ENCODE measurements at regions not wholly inside any gene's neighbourhood (a gene's known extent, or its start where the extent isn't known, plus 50 kb on each side); places are given as distances from the start of the nearest gene placed in this dataset.
"Not testable (repeated sequence)": the region's sequence is repeated elsewhere in the genome, so short reads cannot be mapped to it uniquely, and the experiment has no call there.

- no peak for DNase-seq
- intact Hi-C loops (cut with DNase I, micrococcal nuclease): no loop called here
- H3K9me3 ChIP-seq: no peaks in the 10 kb centered on the region
- no peaks in the 10 kb centered on the region for H3K4me1 ChIP-seq (ENCODE audit: low read depth)
- ATAC-seq: peak; percentile 12
- no peak for TF ChIP-seq CTCF (IDR thresholded peaks at IDR 0.05)
- H3K4me3 ChIP-seq: no peak overlapping the region
- H3K36me3 ChIP-seq (ENCODE audit: low read depth): no peaks in the 10 kb centered on the region
These were observed 578.6 kb upstream of the PBX1 start for GRCh38 chr1:163980394-163980793.

GRCh38 chr1:163981500-163982030, 577.4 kb upstream of the PBX1 start:
- no peak for TF ChIP-seq CTCF (IDR thresholded peaks at IDR 0.05)
- Histone ChIP-seq H3K4me1 (ENCODE audit: low read depth) (no peaks in the 10 kb centered on the region), H3K9me3 (no peaks in the 10 kb centered on the region), H3K36me3 (ENCODE audit: low read depth) (no peaks in the 10 kb centered on the region), H3K4me3 (no peak overlapping the region)
- peak in 1 of 3 donors; percentile 2 for DNase-seq
- intact Hi-C loops (cut with DNase I, micrococcal nuclease): no loop called here
- no peak for ATAC-seq

- intact Hi-C loops (cut with DNase I, micrococcal nuclease): no loop called here
- no peak for ATAC-seq
- Histone ChIP-seq H3K4me3 (no peak overlapping the region), H3K4me1 (ENCODE audit: low read depth) (no peaks in the 10 kb centered on the region), H3K9me3 (no peaks in the 10 kb centered on the region), H3K36me3 (ENCODE audit: low read depth) (no peaks in the 10 kb centered on the region)
- DNase-seq: no peak
- no peak for TF ChIP-seq CTCF (IDR thresholded peaks at IDR 0.05)
These were observed 575.9 kb upstream of the PBX1 start for GRCh38 chr1:163983097-163983496.

- intact Hi-C loops (cut with DNase I, micrococcal nuclease): no loop called here
- no peak for DNase-seq
- Histone ChIP-seq H3K4me1 (ENCODE audit: low read depth) (no peaks in the 10 kb centered on the region), H3K9me3 (no peaks in the 10 kb centered on the region), H3K4me3 (no peak overlapping the region), H3K36me3 (ENCODE audit: low read depth) (no peaks in the 10 kb centered on the region)
- TF ChIP-seq CTCF (IDR thresholded peaks at IDR 0.05): no peak
- no peak for ATAC-seq
These were observed 573.3 kb upstream of the PBX1 start for GRCh38 chr1:163985700-163986099.

GRCh38 chr1:163999131-163999530, 559.9 kb upstream of the PBX1 start:
- H3K9me3 ChIP-seq: peaks cover 4% of the 10 kb centered on the region
- H3K4me1 ChIP-seq (ENCODE audit: low read depth): no peaks in the 10 kb centered on the region
- TF ChIP-seq CTCF (IDR thresholded peaks at IDR 0.05): no peak
- no peak overlapping the region for H3K4me3 ChIP-seq
- intact Hi-C loops (cut with DNase I, micrococcal nuclease): no loop called here
- H3K36me3 ChIP-seq (ENCODE audit: low read depth): no peaks in the 10 kb centered on the region
- no peak for ATAC-seq
- no peak for DNase-seq

- DNase-seq; H3K4me1 ChIP-seq (ENCODE audit: low read depth); H3K4me3 ChIP-seq; ATAC-seq; H3K9me3 ChIP-seq; H3K36me3 ChIP-seq (ENCODE audit: low read depth); intact Hi-C loops (cut with DNase I, micrococcal nuclease): not testable (repeated sequence)
These were observed 552.8 kb upstream of the PBX1 start for GRCh38 chr1:164006186-164006585.
